ES-I3 (cell line): ENCODE measurements at regions not wholly inside any gene's neighbourhood (a gene's known extent, or its start where the extent isn't known, plus 50 kb on each side); places are given as distances from the start of the nearest gene placed in this dataset.

Experiments used
- H3K36me3 ChIP-seq: 2 replicates; pipeline ENCODE4 v1.6.1; 2013; ENCODE audit warnings: mild to moderate bottlenecking, low read length, control low read depth, moderate library complexity; ENCODE audit not compliant: insufficient read depth
- H3K4me1 ChIP-seq: 2 replicates; pipeline ENCODE4 v1.6.1; 2013; ENCODE audit warnings: mild to moderate bottlenecking, control low read depth, low read length; ENCODE audit not compliant: insufficient read depth
- H3K9ac ChIP-seq: 2 replicates; pipeline ENCODE4 v1.6.1; 2013; ENCODE audit warnings: low read depth, mild to moderate bottlenecking, low read length, moderate library complexity
- H3K9me3 ChIP-seq: 2 replicates; pipeline ENCODE4 v1.6.1; 2013; ENCODE audit warnings: mild to moderate bottlenecking, low read length, moderate library complexity; ENCODE audit not compliant: control insufficient read depth, insufficient read depth

DNA sequence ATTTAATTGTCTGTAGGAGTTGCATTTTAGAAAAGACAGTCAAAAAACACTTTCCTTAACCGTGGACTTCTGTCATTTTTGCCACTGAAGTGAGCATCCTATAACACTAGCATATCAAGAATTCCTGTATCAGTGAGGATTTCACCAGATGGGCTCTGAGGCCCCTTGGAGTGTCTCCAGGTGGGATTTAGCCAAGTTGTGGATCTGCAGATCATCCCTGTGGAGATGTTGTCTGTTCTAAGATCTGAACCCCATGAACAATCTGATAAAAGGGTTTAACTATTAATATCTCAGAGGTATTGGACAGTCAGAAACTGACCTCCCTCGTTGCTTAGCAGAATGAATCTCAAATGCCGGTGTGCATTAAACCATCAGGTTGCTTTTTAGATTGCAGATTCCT lies 165.0 kb upstream of the SRRM4 start:
- Histone ChIP-seq H3K4me1 (no peaks in the 10 kb centered on the region), H3K36me3 (no peaks in the 10 kb centered on the region), H3K9me3 (no peaks in the 10 kb centered on the region), H3K9ac (no peak overlapping the region)

GRCh38 chr12:118821386-118821925 lies 159.9 kb upstream of the SRRM4 start:
- H3K9me3 ChIP-seq = no peaks in the 10 kb centered on the region
- no peaks in the 10 kb centered on the region for H3K4me1 ChIP-seq
- no peak overlapping the region for H3K9ac ChIP-seq
- no peaks in the 10 kb centered on the region for H3K36me3 ChIP-seq

- Histone ChIP-seq H3K9ac (no peak overlapping the region), H3K4me1 (0 out of 2 replicates have a peak, but pooled peaks cover 2% of the 10 kb centered on the region), H3K36me3 (no peaks in the 10 kb centered on the region), H3K9me3 (no peaks in the 10 kb centered on the region)
Measured at GRCh38 chr12:118822512-118822911, 158.8 kb upstream of the SRRM4 start.

DNA sequence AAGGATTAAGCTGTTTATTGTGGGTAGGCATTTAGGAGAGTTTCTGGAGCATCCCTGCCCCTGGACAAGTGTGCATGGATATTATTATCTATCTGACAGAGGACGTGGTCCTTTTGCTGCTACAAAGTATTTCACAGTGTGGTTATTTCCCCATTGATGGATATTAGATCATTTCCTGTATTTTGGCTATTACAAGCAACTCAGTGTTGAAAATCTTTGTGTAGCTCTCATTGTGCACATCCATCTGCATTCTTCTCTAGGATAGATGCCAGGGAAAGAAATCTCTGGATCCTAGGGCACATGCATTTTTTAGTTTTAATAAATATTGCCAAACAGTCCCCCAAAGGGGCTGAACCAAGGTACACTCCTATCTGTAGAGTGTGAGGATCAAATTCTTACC lies 154.3 kb upstream of the SRRM4 start:
- no peak overlapping the region for H3K9ac ChIP-seq
- H3K36me3 ChIP-seq = no peaks in the 10 kb centered on the region
- no peaks in the 10 kb centered on the region for H3K9me3 ChIP-seq
- H3K4me1 ChIP-seq = 0 out of 2 replicates have a peak, but pooled peaks cover 4% of the 10 kb centered on the region

DNA sequence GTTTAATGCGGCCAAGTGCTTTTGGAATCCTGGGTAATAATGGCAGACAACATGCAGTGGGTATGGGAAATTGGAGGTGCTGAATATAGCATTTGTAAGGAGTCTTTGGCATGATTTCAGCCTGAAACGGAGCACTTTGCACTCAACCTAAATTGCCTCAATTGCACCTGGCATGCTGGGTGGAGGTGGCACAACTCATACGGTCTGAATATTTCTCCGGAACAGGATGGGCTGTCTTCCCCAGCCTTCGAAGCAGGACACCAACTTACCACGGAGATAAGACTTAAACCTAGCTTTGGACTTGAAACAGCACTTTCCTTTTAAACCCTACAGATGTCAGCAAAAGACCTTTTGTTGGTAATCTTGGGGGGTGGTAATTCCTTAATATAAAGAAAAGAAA lies 153.7 kb upstream of the SRRM4 start:
- H3K9me3 ChIP-seq = no peaks in the 10 kb centered on the region
- 0 out of 2 replicates have a peak, but pooled peaks cover 4% of the 10 kb centered on the region for H3K4me1 ChIP-seq
- no peaks in the 10 kb centered on the region for H3K36me3 ChIP-seq
- no peak overlapping the region for H3K9ac ChIP-seq

DNA sequence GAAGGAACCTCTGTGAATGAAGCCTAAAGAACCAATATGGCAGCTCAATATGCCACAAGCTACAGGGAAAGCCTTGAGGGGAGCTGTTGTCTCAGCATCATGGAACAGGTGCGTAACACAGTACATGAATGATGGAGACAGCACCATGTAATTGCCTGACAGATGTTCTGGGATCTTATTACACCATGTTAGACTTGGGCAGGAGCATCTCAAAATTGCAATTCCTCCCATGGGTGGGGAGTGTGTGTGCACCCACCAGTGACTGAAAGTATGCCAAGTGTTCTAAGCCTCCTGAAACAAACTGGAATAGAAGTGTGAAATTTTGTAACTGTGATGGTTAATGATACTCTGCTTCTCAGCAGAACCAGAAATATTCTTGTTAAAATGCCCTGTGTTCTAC lies 151.0 kb upstream of the SRRM4 start:
- H3K9ac ChIP-seq = no peak overlapping the region
- no peaks in the 10 kb centered on the region for H3K9me3 ChIP-seq
- H3K4me1 ChIP-seq = 0 out of 2 replicates have a peak, but pooled peaks cover 4% of the 10 kb centered on the region
- no peaks in the 10 kb centered on the region for H3K36me3 ChIP-seq

DNA sequence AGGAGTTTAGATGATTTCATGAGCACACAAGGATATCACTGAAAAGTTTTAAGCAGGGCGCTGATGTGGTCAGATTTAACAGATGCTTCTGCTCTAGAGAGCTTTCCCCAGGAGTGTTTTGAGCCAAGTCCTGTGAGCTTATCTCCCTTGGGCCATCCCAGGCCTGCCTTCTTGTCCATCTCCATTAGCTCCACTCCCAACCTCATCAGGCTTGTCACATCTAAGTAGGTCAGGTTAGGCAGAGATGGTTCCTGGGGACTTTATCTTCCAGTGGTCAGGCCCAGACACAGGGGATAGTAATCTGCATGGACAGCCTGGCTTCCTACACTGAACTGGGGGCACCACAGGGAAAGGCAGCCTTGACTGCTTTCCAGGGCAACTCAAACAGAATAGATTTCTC lies 145.4 kb upstream of the SRRM4 start:
- no peaks in the 10 kb centered on the region for H3K4me1 ChIP-seq
- no peaks in the 10 kb centered on the region for H3K9me3 ChIP-seq

DNA sequence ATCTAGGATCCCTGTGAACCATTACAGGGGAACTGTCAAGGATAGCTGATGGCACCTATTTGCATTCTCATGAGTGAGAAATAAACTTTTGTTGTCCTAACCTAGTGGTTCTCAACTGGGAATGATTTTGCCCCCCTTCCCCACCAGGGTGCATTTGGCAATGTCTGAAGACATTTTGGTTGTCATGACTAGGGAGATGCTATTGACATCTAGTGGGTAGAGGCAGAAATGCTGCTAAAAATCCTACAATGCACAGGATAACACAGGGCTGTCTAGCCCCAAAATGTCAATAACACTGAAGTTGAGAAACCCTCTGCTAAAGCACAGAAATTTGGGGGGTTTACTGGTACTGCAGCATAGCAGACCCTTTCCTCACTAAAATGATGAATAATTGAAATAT lies 140.9 kb upstream of the SRRM4 start:
- H3K9me3 ChIP-seq = no peaks in the 10 kb centered on the region
- H3K4me1 ChIP-seq = no peaks in the 10 kb centered on the region
- no peak overlapping the region for H3K9ac ChIP-seq
- no peaks in the 10 kb centered on the region for H3K36me3 ChIP-seq

More for the DNA sequence above, 145.4 kb upstream of the SRRM4 start:
- H3K36me3 ChIP-seq = no peaks in the 10 kb centered on the region
- no peak overlapping the region for H3K9ac ChIP-seq

GRCh38 chr12:118840878-118841277 lies 140.5 kb upstream of the SRRM4 start:
- Histone ChIP-seq H3K36me3 (no peaks in the 10 kb centered on the region), H3K9me3 (no peaks in the 10 kb centered on the region), H3K4me1 (no peaks in the 10 kb centered on the region), H3K9ac (no peak overlapping the region)

GRCh38 chr12:118841588-118841987 lies 139.8 kb upstream of the SRRM4 start:
- H3K36me3 ChIP-seq = no peaks in the 10 kb centered on the region
- no peaks in the 10 kb centered on the region for H3K9me3 ChIP-seq
- no peaks in the 10 kb centered on the region for H3K4me1 ChIP-seq
- H3K9ac ChIP-seq = no peak overlapping the region

DNA sequence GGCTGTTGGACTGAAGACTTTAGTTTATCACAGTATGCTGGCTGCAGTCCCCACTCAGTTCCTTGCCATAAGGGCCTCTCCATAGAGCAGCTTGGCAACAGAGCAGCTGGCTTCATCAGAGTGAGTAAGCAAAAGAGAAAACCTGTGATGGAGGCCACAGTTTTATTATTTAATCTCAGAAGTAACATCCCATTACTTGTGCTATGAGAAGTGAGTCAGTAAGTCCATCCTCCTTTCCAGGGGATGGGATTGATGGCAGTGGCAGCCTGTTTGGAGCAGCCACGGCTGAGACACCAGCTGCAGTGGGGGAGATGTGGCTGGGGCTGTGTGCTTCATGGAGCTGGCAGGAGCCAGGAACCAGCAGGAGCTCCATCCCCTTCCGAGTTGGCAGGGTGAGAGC lies 138.5 kb upstream of the SRRM4 start:
- Histone ChIP-seq H3K4me1 (no peaks in the 10 kb centered on the region), H3K9me3 (no peaks in the 10 kb centered on the region), H3K36me3 (no peaks in the 10 kb centered on the region), H3K9ac (no peak overlapping the region)

GRCh38 chr12:118846416-118846815 lies 134.9 kb upstream of the SRRM4 start:
- H3K36me3 ChIP-seq = no peaks in the 10 kb centered on the region
- H3K4me1 ChIP-seq = no peaks in the 10 kb centered on the region
- no peaks in the 10 kb centered on the region for H3K9me3 ChIP-seq

DNA sequence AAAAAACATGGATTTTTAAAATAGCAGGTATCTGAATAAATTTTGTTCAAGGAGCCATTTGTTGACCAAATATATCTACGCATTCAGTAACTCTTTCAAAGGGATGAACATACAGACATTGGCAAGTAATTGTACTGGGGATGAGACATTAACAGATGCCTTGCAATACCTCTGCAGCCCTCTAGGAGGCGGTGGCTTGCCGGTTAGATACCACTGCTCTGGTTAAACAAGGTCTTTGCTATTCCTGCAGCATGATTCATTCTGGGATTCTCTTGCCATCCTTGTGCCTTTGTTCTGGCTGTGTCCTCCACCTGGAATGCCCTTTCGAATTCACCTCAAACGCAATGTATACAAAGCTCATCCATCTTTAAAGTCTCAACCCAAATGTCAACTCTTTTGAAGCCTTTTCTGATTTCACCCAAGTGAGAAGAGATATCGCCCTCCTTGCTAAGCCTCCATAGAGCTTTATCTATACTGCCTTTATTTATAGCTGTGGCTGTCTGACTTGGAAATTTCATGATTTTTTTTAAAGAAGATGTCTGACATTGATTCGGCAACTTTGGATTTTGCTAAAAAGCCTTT lies 131.0 kb upstream of the SRRM4 start:
- H3K4me1 ChIP-seq = no peaks in the 10 kb centered on the region
- H3K9ac ChIP-seq = no peak overlapping the region
- no peaks in the 10 kb centered on the region for H3K9me3 ChIP-seq
- no peaks in the 10 kb centered on the region for H3K36me3 ChIP-seq

More at GRCh38 chr12:118846416-118846815, 134.9 kb upstream of the SRRM4 start:
- H3K9ac ChIP-seq = no peak overlapping the region

DNA sequence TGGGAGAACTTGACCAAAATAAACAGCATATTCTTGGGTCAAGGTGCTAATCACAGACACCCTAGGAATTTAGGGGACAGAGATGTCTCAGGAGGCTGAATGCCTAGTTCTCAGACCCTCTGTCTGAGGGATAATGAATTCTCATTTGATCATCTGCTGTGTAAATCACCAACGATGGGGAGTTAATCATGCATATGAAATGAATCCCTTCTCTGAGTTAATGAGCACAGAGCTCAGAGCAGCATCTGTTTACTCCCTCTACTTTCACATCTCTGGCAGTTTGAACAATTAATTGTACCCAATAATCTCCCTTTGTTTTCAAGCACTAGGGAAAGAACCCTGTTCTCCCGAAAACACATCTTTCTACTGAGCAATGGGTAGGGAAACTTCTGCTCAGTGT lies 129.4 kb upstream of the SRRM4 start:
- Histone ChIP-seq H3K4me1 (no peaks in the 10 kb centered on the region), H3K9ac (no peak overlapping the region), H3K9me3 (no peaks in the 10 kb centered on the region), H3K36me3 (no peaks in the 10 kb centered on the region)

DNA sequence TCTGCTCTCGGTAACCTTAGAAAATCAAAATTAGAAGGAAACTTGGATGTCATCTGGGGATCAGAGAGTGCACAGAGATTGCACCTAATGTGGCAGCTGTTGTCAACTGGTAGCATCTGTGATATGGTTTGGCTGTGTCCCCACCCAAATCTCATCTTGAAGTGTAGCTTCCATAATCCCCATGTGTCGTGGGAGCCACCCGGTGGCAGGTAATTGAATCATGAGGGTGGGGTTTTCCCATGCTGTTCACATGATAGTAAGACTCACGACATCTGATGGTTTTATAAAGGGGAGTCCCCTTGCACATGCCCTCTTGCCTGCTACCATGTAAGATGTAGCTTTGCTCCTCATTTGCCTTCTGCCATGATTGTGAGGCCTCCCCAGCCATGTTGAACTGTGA lies 127.7 kb upstream of the SRRM4 start:
- Histone ChIP-seq H3K9ac (no peak overlapping the region), H3K36me3 (no peaks in the 10 kb centered on the region), H3K4me1 (no peaks in the 10 kb centered on the region), H3K9me3 (no peaks in the 10 kb centered on the region)
